GM06990 (cell line): ENCODE measurements at regions not wholly inside any gene's neighbourhood (a gene's known extent, or its start where the extent isn't known, plus 50 kb on each side); places are given as distances from the start of the nearest gene placed in this dataset.

Experiments
- DNase-seq: peaks from one replicate; pipeline ENCODE4 v3.0.0-alpha.2; 2011; ENCODE audit not compliant: insufficient read length; ENCODE audit errors: extremely low read depth
- H3K27me3 ChIP-seq: replicated peaks from 2 replicates; pipeline ENCODE4 v1.6.0; 2011; ENCODE audit warnings: low read length; ENCODE audit not compliant: control insufficient read depth, insufficient read depth
- H3K36me3 ChIP-seq: 2 replicates; pipeline ENCODE4 v1.5.1; 2011; ENCODE audit warnings: low read length; ENCODE audit not compliant: control insufficient read depth, insufficient read depth
- H3K4me3 ChIP-seq: replicated peaks from 2 replicates; pipeline ENCODE4 v1.5.1; 2011; ENCODE audit warnings: low read depth, mild to moderate bottlenecking, control low read depth, low read length
- CTCF ChIP-seq: IDR thresholded peaks from 2 replicates; pipeline ENCODE4 v1.5.1; 2011; ENCODE audit warnings: low read length, control low read depth, mild to moderate bottlenecking, inconsistent platforms; ENCODE audit not compliant: insufficient read depth, poor library complexity, severe bottlenecking

GRCh38 chr10:33897291-33897752, 562.9 kb upstream of the NRP1 start:
- no peak for TF ChIP-seq CTCF
- H3K27me3 ChIP-seq, result no peaks in the 10 kb centered on the region
- no peak overlapping the region for H3K4me3 ChIP-seq
- no peaks in the 10 kb centered on the region for H3K36me3 ChIP-seq
- DNase-seq, result no peak

- TF ChIP-seq CTCF, result no peak
- H3K27me3 ChIP-seq, result no peaks in the 10 kb centered on the region
- H3K4me3 ChIP-seq, result no peak overlapping the region
- H3K36me3 ChIP-seq, result no peaks in the 10 kb centered on the region
- DNase-seq, result no peak
Measured at GRCh38 chr10:33893506-33893905, 559.0 kb upstream of the NRP1 start.

- TF ChIP-seq CTCF, result no peak
- Histone ChIP-seq H3K27me3 (no peaks in the 10 kb centered on the region), H3K4me3 (no peak overlapping the region), H3K36me3 (no peaks in the 10 kb centered on the region)
- no peak for DNase-seq
Measured at GRCh38 chr10:33889371-33889770, 554.9 kb upstream of the NRP1 start.

GRCh38 chr10:33887188-33887587, 552.7 kb upstream of the NRP1 start:
- DNase-seq, result no peak
- TF ChIP-seq CTCF, result no peak
- no peak overlapping the region for H3K4me3 ChIP-seq

GRCh38 chr10:33886299-33886698, 551.8 kb upstream of the NRP1 start:
- TF ChIP-seq CTCF, result no peak
- H3K4me3 ChIP-seq, result no peak overlapping the region
- DNase-seq, result no peak

More at GRCh38 chr10:33887188-33887587, 552.7 kb upstream of the NRP1 start:
- no peaks in the 10 kb centered on the region for H3K27me3 ChIP-seq
- no peaks in the 10 kb centered on the region for H3K36me3 ChIP-seq

GRCh38 chr10:33884604-33885003, 550.1 kb upstream of the NRP1 start:
- Histone ChIP-seq H3K36me3 (no peaks in the 10 kb centered on the region), H3K27me3 (no peaks in the 10 kb centered on the region), H3K4me3 (no peak overlapping the region)
- TF ChIP-seq CTCF, result no peak
- no peak for DNase-seq

More at GRCh38 chr10:33886299-33886698, 551.8 kb upstream of the NRP1 start:
- no peaks in the 10 kb centered on the region for H3K36me3 ChIP-seq
- H3K27me3 ChIP-seq, result no peaks in the 10 kb centered on the region
